NCI-H345 treated with DMSO at 0.1 percent for 48 hours (cell line): ENCODE measurements at regions not wholly inside any gene's neighbourhood (a gene's known extent, or its start where the extent isn't known, plus 50 kb on each side); places are given as distances from the start of the nearest gene placed in this dataset.

ENCODE experiments used
- DNase-seq: peaks from one replicate; lab custom pipeline; 2025; ENCODE audit not compliant: unreplicated experiment; lab: John Stamatoyannopoulos, UW

DNA sequence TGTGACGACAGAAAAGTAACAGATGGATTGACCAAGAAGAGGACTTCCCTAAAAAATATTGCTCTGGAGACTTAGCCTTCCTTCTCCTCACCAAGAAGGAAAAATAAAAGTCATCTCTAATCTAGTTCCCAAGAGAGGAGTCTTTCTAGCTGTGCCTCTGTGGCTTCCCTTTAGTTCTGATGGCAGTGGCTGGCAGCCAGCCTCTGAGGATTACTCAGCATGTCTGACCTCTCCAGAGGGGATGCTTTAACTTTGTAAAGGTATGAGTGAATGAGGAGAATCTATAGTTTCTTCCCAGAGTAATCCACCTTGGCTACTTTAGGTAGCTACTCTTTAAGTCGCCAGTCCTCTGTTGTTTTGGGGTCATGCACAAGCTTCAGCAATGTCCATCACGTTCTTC is 163.9 kb upstream of the KIT start:
- no peak for DNase-seq

DNA sequence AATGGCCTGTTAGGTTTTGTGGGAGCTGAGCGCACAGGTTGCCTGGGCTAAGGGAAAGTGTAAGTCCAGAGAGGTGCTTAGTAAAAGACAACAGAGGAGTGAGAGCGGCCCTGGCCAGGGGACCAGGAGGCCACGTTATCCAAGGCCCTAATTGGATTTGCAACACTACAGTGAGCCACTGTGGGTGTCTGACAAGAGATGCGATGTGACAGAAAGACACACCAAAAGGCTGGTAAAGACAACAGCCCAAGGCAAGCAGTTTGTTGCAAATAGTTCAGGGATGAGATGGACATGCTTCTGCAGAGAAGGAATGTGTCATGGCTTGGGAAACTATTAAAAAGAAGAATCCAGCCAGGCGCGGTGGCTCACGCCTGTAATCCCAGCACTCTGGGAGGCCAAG is 162.7 kb upstream of the KIT start:
- DNase-seq: no peak

DNA sequence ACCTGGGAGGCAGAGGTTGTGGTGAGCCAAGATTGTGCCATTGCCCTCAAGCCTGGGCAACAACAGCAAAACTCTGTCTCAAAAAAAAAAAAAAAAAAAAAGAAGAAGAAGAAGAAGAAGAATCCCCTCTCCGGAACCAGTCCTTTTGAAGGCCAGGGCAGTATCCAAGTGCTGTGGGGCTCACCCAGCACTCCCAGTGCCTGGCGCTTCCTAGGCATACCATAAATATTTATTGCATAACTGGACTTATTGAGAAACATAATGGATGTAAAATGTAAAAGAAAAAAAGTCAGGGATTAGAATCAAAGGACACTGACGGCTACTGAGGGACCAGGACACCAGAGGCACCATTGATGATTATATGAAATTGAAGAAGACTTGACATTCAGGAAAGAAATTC is 162.1 kb upstream of the KIT start:
- DNase-seq: no peak

DNA sequence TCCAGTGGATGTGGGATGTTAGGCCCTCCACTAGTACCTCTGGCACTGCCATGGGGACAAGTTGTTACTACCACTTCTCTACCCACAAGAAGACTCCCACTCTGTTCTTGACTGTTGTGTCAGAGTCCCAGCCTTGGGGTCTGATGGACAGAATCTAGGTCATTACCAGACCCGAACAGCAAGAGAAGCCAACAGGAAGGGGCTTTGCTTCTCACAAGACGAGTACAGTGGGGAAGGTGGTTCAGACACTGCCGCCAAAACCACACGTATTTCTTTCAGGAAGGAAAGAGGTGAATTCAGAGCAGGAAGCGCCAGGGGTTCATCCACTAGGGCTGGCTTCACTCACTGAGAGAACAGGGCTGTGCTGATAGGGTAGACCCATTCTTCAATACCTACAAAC is 161.3 kb upstream of the KIT start:
- no peak for DNase-seq

DNA sequence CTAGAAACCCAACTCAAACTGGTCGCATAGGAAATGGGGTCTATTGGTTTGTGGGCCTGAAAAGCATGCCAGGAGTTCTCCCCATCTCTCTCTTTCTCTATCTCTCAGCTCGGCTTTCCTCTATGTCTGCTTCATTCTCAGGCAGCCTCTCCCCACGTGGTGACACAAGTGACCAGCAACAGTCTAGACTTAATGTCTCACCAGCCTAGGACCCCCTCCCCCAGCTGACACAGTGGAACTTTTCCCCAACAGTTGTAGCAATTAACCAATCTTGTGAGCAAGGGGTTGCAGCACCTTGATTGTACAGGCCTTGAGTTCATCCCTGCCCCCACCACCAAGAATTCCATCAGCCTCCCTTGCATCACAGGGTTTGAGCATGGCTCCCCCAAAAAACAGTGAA is 159.8 kb upstream of the KIT start:
- DNase-seq: no peak

DNA sequence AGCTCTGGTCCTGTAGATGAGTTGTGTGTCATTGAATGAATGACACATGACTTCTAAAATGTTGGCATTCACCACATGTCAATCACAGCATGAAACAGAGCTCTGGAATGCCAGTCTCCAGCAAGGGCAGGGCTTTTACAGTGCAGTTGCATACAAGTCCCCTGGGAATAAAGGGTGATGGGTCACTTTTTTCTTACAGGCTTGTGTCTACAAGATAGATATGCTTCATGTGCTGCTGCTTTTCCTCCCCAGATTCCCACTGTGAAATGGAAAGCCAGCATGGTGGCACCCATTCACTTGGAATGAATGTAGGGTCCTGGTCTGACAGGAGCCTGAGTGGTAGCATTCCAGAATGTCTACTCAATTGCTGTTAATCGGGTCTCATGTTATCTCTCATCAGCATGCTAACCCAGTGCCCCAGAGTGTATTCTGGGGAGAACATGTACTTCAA is 159.1 kb upstream of the KIT start:
- no peak for DNase-seq

DNA sequence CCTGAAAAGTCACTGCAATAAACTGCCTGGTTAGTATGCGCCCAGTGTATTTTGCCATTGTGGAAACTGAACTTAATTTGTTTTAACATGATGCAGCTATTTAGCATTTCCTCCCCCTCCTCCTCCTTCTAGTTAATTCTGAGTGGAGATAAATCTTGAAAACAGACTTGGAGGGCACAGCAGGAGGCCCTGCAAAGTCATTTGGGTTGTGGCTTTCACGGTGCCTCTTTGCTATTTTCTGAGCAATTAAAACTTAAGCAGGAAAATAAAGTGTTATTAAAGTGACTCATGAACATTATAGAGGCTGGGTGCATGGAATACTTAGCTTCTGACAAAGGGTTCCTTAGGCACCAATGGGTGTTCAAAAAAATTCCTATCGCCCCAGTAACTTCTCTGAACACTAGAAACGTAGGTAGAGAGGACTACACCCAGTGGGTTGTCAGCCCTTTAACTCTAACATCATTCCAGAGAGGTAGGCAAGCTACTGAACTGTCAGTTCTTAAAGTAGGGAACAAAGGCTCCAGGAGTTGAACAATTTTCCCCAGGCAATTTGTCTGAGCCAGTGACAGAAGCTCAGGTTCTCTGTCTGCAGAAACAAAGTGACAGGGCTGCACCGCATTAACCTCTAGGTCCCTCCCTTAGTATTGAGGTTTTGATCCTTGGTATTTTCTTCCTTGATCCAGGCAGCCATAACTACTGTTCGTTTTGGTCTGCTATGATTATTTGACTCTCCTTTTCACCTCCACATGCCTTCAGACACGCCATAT is 158.3 kb upstream of the KIT start:
- DNase-seq: no peak

DNA sequence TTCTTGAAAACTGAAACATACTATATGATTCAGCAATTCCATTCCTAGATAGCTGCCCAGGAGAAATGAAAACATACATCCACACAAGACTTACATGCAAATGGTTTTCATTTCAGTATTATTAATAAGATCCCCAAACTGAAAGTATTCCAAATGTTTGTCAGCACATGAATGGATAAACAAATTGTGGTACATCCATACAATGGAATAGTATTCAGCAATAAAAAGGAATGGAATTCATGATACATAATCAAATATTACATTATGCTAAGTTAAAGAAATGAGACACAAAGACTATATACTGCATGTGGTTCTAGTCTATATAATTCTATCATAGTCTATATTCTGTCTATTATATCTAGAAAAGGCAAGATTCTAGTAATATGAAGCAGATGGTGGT is 152.4 kb upstream of the KIT start:
- no peak for DNase-seq

DNA sequence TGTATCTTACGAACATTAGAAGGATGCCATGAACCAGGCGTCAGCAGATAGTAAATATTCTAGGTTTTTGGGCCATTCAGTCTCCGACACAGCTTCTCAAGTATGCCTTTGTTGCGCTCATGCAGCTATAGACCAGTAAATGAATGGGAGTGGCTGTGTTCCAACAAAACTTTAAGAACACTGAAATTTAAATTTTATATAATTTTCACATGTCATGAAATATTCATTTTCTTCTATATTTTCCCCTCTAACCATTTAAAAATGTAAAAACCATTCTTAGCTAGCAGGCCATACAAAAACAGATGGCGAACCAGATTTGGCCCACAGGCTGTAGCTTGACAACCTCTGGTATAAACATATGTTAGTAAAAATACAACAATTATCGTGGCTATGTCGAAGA is 151.8 kb upstream of the KIT start:
- DNase-seq: no peak

DNA sequence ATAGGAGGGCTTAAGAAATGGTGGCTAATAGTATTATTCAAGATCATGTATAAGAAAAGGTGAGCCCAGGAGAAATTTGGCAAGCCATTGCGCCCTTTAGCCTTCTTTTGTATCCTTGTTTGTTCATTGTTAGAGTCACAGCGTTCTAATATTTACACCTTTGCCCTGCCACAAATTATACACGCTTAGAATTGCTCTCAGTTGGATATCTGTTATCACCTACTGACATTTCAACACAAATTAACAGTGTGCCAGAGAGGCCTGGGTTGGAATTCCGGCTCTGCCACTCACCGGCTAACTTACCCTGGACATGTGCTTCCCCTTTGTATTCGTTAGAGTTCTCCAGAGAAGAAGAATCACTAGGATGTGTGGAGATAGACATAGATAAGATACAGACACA is 148.7 kb upstream of the KIT start:
- DNase-seq: no peak

DNA sequence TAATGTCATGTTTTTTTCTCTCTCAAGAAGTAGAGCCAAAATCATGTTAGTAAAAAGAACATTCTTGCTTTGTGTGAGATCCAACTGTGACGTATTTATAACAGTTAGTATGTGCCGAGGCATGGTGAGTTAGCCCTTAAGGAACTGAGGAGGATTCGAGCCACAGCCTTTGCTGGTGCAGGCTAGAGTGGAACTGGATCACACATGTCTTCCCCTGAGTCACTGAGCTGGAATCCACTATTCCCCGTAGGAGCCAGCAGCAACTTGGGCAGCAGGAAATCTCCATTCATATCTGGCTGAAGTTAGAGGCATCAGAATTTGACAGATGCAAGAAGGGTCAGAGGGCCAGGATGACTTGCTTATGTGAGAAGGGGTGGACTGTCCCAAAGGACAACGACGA is 144.6 kb upstream of the KIT start:
- no peak for DNase-seq

DNA sequence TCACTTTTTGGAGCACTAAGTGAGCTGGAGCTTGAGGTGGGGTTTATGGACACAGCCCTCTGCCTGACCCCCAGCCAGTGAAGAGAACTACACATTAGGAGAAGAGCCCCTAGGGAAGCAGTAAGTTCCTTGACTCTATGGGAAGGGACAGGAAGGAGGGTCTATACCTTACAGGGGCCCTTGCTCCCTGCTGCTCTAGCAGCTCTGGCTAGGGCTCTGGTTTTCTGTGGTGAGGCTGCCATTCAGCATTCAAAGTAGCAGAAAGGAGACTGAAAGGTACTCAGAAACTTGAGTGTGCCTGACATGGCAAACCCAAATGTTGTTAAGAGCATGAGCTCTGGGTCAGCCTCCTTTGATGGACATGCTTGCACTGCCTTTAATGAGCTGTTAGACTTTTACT is 144.0 kb upstream of the KIT start:
- DNase-seq: no peak

DNA sequence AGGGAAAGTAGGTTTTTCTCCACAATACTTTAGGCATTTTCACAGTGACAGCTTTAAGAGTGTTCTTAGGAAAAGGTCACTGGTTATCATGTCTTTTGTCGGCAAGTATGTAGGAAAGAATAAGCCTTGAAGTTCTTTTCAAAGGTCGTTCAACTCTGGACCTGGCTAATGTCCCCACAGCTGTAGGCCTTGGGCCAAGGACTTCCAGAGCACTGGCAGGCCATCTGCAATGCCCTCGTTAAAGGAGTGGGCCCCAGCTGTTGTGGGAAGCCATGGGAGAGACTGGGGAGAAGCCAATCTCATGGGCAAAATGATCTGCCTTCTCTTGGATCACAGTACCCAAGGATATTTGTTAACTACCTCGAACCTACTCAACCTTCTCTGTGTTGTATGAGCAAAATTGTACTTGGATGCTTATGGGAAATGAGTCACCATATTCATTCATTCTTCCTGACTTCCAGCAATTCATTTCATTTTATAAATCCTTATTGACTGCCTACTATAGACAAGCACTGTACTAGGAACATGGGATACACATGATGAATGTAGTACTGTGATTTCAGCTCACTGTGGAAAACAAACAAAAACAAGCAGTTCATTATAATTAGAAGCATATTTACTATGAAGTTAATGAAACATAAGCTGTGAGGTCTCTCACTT is 141.1 kb upstream of the KIT start:
- DNase-seq: no peak

DNA sequence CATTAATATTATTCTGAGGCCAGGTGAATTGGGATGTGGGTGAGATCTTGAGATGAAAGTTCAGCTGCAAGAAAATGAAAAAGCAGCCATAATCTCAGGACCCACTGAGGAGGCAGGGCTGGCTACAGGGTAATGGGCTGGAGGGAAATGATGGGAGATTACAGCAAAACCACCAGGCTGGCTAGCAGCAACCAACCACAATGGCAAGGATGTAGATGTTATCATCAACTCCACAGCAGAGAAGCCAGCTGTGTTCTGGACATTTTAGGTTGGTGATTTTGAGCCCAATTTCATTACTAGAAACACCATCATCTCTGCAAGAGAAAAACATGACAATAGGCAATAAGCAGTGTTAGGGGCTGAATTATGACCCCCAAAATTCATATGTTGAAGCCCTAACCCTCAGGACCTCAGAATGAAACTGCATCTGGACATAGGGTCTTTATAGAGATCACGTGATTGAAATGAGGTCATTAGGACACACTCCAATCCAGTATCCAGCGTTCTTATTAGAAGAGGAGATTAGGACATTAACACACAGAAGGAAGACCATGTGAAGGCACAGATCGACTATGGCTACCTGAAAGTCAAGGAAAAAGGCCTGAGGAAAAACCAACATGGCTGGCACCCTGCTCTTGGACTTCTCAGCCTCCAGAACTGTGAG is 139.8 kb upstream of the KIT start:
- no peak for DNase-seq

DNA sequence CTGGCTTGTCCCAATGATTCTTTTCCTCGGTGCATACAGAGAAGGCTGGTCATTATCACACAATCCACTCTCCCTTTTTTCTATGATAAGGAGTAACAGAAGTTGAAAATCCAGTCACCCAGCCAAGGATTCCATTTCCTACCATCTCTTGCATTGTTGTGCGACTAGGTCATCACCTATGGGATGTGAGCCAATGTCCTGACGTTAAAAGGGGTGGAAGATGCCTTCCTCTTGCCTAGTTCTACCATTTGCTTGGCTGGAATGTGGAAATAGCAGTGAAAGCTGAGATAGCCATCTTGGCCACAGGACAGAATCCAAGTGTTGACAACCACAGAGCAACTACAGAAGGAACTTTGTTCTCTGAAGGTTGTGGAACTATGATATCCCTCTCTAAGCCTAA is 132.2 kb upstream of the KIT start:
- no peak for DNase-seq

DNA sequence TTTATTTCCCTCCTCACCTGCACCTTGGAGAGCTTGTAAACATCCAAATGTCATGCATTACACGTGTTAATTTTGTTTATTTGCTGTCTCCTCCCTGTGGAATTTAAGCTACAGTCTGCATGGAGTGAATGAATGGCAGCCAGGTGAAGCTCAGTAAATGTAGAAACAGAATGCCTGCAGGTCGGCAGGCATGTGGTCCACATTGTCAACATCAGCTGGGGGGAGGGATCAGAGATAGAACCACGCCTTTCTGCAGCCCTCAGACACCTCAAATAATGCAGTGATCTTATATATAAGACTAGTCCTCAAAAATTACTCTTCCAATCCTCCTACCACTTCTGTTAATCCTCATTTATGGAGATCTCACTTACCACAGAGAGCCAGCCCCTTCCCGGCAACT is 131.2 kb upstream of the KIT start:
- DNase-seq: peak; percentile 47

DNA sequence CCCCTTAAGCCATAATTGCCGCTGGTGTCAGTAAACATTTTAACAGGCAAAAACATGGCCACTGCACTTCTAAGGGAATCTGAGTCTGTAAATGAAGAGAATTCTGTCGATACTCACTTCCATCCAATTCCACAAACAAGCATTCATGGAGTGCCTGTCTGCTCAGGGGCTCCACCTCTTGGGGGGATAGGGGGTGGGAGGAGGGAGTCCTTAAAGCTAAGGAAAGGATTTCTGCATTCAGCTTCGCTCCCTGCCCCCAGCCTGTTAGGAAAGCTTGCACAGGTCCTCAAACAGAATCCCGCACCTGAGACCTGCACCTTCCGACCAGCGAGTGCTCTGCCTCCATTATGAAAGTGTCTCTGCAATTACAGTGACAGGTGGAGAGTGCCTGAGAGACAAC is 130.2 kb upstream of the KIT start:
- no peak for DNase-seq

DNA sequence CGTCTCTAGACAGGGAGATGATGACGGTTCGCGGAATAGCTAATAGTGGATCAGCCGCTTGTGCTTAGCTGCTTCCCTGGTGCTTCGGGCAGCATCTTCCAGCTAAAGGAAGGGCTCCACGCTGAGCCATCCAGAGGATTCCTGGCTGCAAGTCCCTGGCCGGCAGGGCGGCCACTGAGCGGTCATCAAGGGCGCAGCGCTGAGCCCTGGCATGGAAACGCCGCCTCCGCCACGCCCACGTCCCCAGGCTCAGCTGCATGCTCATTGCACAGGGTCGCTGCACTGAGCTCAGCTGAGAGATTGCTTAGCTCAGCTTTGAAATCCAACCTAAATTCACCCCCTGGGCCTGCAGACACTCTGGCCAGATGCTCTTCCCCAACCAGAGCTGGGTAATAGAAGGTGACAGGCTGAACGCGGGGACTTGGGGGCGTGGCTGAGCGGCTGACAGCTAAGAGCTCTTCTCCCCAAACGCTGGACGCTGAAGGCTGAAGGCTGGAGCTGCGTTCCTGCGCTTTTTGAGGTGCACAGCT is 118.2 kb upstream of the KIT start:
- peak; percentile 23 for DNase-seq

DNA sequence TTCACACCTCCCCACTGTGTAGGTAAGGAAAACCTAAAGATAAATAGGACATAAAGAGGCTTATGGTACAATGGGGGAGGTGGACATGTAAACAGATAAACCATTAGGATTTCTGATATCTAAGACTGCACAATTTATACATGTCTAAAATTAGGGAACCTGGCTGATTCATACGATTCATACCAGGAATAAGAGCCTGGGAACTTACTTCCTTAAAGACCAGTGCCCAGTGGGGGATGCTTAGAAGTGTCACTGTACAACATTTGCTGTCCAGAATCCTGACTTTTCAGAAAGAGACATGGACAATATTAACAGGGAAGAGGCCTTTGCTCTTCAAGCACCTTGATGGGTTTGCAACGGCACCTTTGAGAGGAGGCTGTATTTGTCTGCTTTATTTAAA is 116.8 kb upstream of the KIT start:
- DNase-seq: no peak

DNA sequence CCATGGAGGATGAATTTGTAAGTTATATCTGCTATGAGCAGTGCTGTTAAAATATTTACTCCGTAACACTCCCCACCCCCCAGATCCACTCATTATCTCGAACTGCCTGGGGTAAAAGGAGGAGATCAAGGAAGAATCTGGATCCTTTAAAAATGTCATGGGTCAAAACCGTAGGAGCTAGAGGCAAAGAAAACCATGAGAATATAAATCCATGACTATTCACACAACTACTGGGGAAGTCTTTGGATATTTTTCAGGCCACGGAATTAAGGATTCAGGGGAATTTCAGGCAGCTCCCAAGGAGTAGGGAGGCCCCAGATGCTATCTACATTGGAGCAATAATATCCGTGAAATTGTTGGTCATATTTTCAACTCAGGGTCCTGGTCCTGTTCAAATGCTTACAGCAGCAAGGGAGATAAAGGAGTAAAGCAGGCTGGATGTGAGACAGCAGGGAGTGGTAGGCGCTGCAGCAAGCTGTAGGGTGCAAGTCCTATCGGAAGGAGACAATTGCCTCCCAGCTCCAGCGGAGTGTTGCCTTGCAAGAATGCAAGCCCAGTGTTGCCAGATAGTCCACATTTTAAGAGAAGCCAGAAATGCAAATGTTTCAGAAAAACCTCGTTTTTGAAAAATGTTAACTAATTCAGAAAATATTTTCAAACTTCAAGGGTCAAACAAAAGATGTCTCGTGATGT is 116.2 kb upstream of the KIT start:
- DNase-seq: no peak

DNA sequence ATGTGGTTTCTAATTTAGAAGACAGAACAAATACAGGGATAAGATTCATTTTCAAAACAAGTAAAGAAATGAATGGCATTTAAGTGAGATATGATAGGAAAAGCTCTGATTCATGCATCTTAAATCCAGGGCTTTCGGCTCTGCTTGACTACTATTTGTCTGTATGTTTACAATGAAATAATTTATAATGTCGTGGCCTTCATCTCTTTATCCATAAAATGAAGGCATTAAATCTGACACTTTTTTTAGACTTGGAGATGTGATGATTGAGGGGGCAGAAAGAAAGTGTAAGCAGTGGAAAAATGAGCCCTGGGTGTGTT is 115.7 kb upstream of the KIT start:
- DNase-seq: no peak

DNA sequence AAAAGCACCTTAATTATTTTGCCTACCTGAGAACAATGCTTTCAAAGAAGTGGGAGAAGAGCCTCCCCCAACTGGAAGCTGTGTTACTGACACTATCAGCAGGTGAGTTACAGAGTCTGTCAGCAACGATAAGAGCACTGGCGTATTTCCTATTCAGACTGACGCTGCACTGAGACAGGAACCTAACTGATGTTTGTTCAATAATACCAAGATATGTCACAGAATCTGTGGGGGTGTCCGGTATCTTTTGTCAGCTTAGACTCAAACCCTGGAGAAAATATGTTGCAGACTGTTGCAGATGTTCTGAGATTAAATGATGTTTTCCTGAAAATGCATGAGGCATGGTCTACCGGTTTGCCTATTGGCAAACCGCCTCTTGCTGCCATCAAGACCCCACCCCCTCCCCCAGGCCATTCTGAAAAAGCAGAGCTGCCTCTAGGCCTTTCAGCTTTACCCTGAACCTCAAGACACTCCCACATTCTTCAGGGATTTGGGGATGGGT is 115.2 kb upstream of the KIT start:
- DNase-seq: no peak
